Keratinocyte (primary cell): ENCODE measurements at regions not wholly inside any gene's neighbourhood (a gene's known extent, or its start where the extent isn't known, plus 50 kb on each side); places are given as distances from the start of the nearest gene placed in this dataset.
A peak's percentile ranks its signal among the peaks of the same experiment; 100 is the strongest.

Experiments used
- DNase-seq: peaks from one replicate; pipeline ENCODE4 v3.0.0-alpha.2; 2011; ENCODE audit warnings: low read depth, missing footprints, low spot score
- FAIRE-seq: peaks from 2 replicates; lab custom pipeline; 2011; peaks lifted over from hg19 to GRCh38; lab: Jason Lieb, UNC
- H2AFZ ChIP-seq: 2 replicates; pipeline ENCODE4 v1.6.0; 2012; ENCODE audit warnings: low read length, control low read depth, inconsistent platforms; ENCODE audit not compliant: control insufficient read depth
- H3K27ac ChIP-seq: 2 replicates; pipeline ENCODE4 v1.5.1; 2011; ENCODE audit warnings: low read length; ENCODE audit not compliant: control insufficient read depth, insufficient read depth
- H3K27me3 ChIP-seq: 3 replicates; pipeline ENCODE4 v1.6.0; 2011; ENCODE audit warnings: low read length; ENCODE audit not compliant: control insufficient read depth, insufficient read depth; ENCODE audit errors: extremely low read depth
- H3K36me3 ChIP-seq, 2 experiments: 2 replicates in 1 of 2; 3 replicates in 1 of 2; pipeline ENCODE4 v1.5.1; 2011; ENCODE audit warnings: low read length in 2 of 2, mild to moderate bottlenecking in 1 of 2; ENCODE audit not compliant: control insufficient read depth in 2 of 2, insufficient read depth in 2 of 2; ENCODE audit errors: extremely low read depth in 1 of 2
- H3K4me1 ChIP-seq: 3 replicates; pipeline ENCODE4 v1.5.1; 2011; ENCODE audit warnings: low read length; ENCODE audit not compliant: control insufficient read depth, insufficient read depth; ENCODE audit errors: extremely low read depth
- H3K4me2 ChIP-seq: 3 replicates; pipeline ENCODE4 v1.6.0; 2011; ENCODE audit warnings: low read depth, low read length; ENCODE audit not compliant: control insufficient read depth, insufficient read depth; ENCODE audit errors: extremely low read depth
- H3K4me3 ChIP-seq, 3 experiments: fragments of 200-600 bp in 1 of 3; sonication (generic) in 1 of 3; 2 replicates in 2 of 3; 3 replicates in 1 of 3; pipeline ENCODE4 v1.5.1; 2011 to 2016; ENCODE audit warnings: low read length in 3 of 3, mild to moderate bottlenecking in 3 of 3, control low read depth in 2 of 3, inconsistent platforms in 1 of 3, low read depth in 1 of 3, mixed read lengths in 1 of 3, mixed run types in 1 of 3, moderate library complexity in 1 of 3; ENCODE audit not compliant: control insufficient read depth in 2 of 3, insufficient read depth in 2 of 3; ENCODE audit errors: extremely low read depth in 1 of 3
- H3K79me2 ChIP-seq: 2 replicates; pipeline ENCODE4 v1.6.0; 2012; ENCODE audit warnings: low read length; ENCODE audit not compliant: control insufficient read depth, insufficient read depth
- H3K9ac ChIP-seq: 3 replicates; pipeline ENCODE4 v1.6.0; 2011; ENCODE audit warnings: low read length; ENCODE audit not compliant: control insufficient read depth, insufficient read depth; ENCODE audit errors: extremely low read depth
- H3K9me1 ChIP-seq: 3 replicates; pipeline ENCODE4 v1.6.0; 2011; ENCODE audit warnings: low read length; ENCODE audit not compliant: control insufficient read depth, insufficient read depth; ENCODE audit errors: extremely low read depth
- H3K9me3 ChIP-seq: 2 replicates; pipeline ENCODE4 v1.5.1; 2012; ENCODE audit warnings: low read depth, low read length; ENCODE audit not compliant: control insufficient read depth
- H4K20me1 ChIP-seq: 3 replicates; pipeline ENCODE4 v1.6.0; 2011; ENCODE audit warnings: low read length; ENCODE audit not compliant: control insufficient read depth, insufficient read depth; ENCODE audit errors: extremely low read depth
- CTCF ChIP-seq, 3 experiments: IDR thresholded peaks in 1 of 3; conservative IDR thresholded peaks in 1 of 3; optimal IDR thresholded peaks in 1 of 3; 2 replicates in 2 of 3; 3 replicates in 1 of 3; pipeline versions ENCODE3 to v1.5.1; 2011; ENCODE audit warnings: low read length in 3 of 3, mild to moderate bottlenecking in 3 of 3, moderate library complexity in 2 of 3, control low read depth in 1 of 3, inconsistent platforms in 1 of 3; ENCODE audit not compliant: insufficient read depth in 2 of 3; ENCODE audit errors: extremely low read depth in 1 of 3
- EZH2 ChIP-seq: IDR thresholded peaks from one replicate; pipeline ENCODE4 v1.6.1; 2012; ENCODE audit warnings: inconsistent platforms, mild to moderate bottlenecking, low read length, moderate library complexity
- dilution Hi-C: fragments of 300-500 bp; cut with MboI; formaldehyde crosslinking; loops from one replicate; pipeline ENCODE4 v1.7.0; 2020; ENCODE audit warnings: low sequenced_read_pairs; ENCODE audit not compliant: extremely low pct_ligation_motif_present

DNA sequence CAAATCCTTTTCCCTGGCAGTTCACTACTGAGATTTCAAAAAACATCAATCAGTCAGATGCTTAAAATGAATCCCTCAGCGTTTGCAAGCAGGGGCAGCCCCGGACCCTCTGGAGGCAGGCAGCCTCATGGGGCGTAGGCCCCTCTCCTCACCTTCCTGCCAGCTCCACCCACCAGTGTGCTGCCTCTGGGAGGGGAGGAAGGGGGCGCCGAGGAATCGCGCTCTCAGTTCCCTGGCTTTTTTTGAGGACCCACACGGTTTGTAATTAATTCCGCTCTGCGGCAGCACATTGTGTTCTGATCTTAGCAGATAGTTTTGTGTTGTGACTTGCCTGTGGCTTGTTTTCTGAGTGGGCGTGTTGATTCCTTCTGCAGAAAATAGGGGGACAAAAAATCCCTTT, 159.9 kb downstream of the KLF13 start:
- Histone ChIP-seq H3K9ac (peak overlapping the region; percentile 35), H3K27me3 (peaks cover 27% of the 10 kb centered on the region), H3K4me2 (peak overlapping the region; percentile 22), H4K20me1 (no peaks in the 10 kb centered on the region), H3K9me3 (no peaks in the 10 kb centered on the region), H3K4me3 (no peak overlapping the region), H3K79me2 (no peaks in the 10 kb centered on the region), H2AFZ (no peak overlapping the region), H3K36me3 (no peaks in the 10 kb centered on the region), H3K4me1 (peaks cover 27% of the 10 kb centered on the region), H3K9me1 (no peaks in the 10 kb centered on the region), H3K27ac (no peak overlapping the region)
- TF ChIP-seq CTCF (optimal IDR thresholded peaks at IDR 0.05 in 1 of 3, IDR thresholded peaks at IDR 0.05 in 1 of 3, conservative IDR thresholded peaks at IDR 0.05 in 1 of 3; ENCODE audit: extremely low read depth in 1 of 3, insufficient read depth in 2 of 3, low read length in 3 of 3) (no peak), EZH2 (no peak)
- peak; percentile 61 for FAIRE-seq
- no peak for DNase-seq
- dilution Hi-C loops, result no loop called here

DNA sequence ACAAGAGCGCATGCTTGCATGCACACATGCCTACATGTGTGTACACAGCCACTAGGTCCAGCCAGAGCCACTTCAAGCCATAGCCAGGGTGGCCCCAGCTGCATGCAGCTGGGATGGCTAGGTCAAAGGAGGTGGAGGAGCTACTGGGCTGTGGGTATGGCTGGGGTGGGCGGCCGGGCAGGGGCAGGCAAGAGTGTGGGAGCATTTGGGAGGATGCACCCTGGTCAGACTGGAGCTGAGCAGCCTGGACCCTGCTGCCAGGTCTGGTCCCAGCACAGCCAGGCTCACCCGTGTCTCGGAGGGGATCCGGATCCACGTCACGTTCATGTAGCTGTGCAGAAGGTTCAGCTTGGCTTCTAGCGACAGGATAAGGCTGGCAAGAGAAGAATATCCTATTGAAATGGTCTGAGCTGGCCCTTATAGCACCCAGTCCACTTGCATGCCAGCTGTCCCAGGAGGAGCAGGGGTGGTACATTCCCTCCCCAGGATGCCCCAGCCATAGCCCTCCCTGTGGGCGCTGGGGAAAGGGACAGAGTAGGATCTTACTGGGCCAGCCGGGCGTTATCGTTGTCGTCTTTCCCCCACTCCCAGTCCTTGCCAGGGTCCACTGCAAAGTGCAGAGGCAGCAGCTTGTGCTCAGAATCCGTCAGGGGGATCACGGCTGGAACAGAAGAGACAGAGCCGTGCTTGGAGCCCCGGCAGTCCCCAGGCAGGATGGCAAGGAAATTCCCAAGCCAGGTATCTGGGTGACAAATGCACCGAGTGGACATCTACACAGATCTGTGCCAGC, 160.5 kb downstream of the KLF13 start:
- H2AFZ ChIP-seq, result no peak overlapping the region
- no peak for FAIRE-seq
- H3K4me2 ChIP-seq, result peak overlapping the region; percentile 22

More for the DNA sequence above, 160.5 kb downstream of the KLF13 start:
- no peak overlapping the region for H3K4me3 ChIP-seq
- no peaks in the 10 kb centered on the region for H3K9me1 ChIP-seq
- H3K9me3 ChIP-seq, result no peaks in the 10 kb centered on the region
- no peaks in the 10 kb centered on the region for H3K36me3 ChIP-seq
- no peak for DNase-seq
- no peak for TF ChIP-seq EZH2
- no peak for TF ChIP-seq CTCF (optimal IDR thresholded peaks at IDR 0.05 in 1 of 3, IDR thresholded peaks at IDR 0.05 in 1 of 3, conservative IDR thresholded peaks at IDR 0.05 in 1 of 3; ENCODE audit: extremely low read depth in 1 of 3, insufficient read depth in 2 of 3, low read length in 3 of 3)
- no peak overlapping the region for H3K27ac ChIP-seq
- peaks cover 27% of the 10 kb centered on the region for H3K4me1 ChIP-seq
- H3K9ac ChIP-seq, result no peak overlapping the region
- dilution Hi-C loops, result no loop called here
- no peaks in the 10 kb centered on the region for H4K20me1 ChIP-seq
- H3K27me3 ChIP-seq, result peaks cover 21% of the 10 kb centered on the region
- no peaks in the 10 kb centered on the region for H3K79me2 ChIP-seq
